GM19238 (cell line): ENCODE measurements at regions not wholly inside any gene's neighbourhood (a gene's known extent, or its start where the extent isn't known, plus 50 kb on each side); places are given as distances from the start of the nearest gene placed in this dataset.
"Not testable (repeated sequence)": the region's sequence is repeated elsewhere in the genome, so short reads cannot be mapped to it uniquely, and the experiment has no call there.

ENCODE experiments used
- DNase-seq: peaks from one replicate; pipeline ENCODE4 v3.0.0; 2011; ENCODE audit warnings: low spot score; ENCODE audit not compliant: insufficient read length

- no peak for DNase-seq
Observed at GRCh38 chr6:26232306-26232939, 132.6 kb upstream of the BTN3A2 start.

GRCh38 chr6:26232940-26233648 lies 131.9 kb upstream of the BTN3A2 start:
- no peak for DNase-seq

- no peak for DNase-seq
Observed at GRCh38 chr6:26233649-26234420, 131.2 kb upstream of the BTN3A2 start.

GRCh38 chr6:26234421-26235301 lies 130.3 kb upstream of the BTN3A2 start:
- DNase-seq = no peak

GRCh38 chr6:26235302-26235670 lies 129.7 kb upstream of the BTN3A2 start:
- DNase-seq = no peak

- not testable (repeated sequence) for DNase-seq
Observed at GRCh38 chr6:26239415-26239814, 125.6 kb upstream of the BTN3A2 start.

GRCh38 chr6:26240157-26241032 lies 124.6 kb upstream of the BTN3A2 start:
- no peak for DNase-seq

- no peak for DNase-seq
Observed at GRCh38 chr6:26241033-26241895, 123.7 kb upstream of the BTN3A2 start.

- no peak for DNase-seq
Observed at GRCh38 chr6:26243132-26243531, 121.9 kb upstream of the BTN3A2 start.

- DNase-seq = no peak
Observed at GRCh38 chr6:26243752-26244151, 121.2 kb upstream of the BTN3A2 start.

- DNase-seq = no peak
Observed at GRCh38 chr6:26246058-26246457, 118.9 kb upstream of the BTN3A2 start.

- no peak for DNase-seq
Observed at GRCh38 chr6:26246553-26246952, 118.4 kb upstream of the BTN3A2 start.

- no peak for DNase-seq
Observed at GRCh38 chr6:26249707-26249956, 115.4 kb upstream of the BTN3A2 start.

GRCh38 chr6:26249957-26250697 lies 114.9 kb upstream of the BTN3A2 start:
- DNase-seq = no peak

- no peak for DNase-seq
Observed at GRCh38 chr6:26250698-26251044, 114.3 kb upstream of the BTN3A2 start.

- DNase-seq = no peak
Observed at GRCh38 chr6:26251354-26252076, 113.5 kb upstream of the BTN3A2 start.

GRCh38 chr6:26252077-26252472 lies 112.9 kb upstream of the BTN3A2 start:
- no peak for DNase-seq

- DNase-seq = no peak
Observed at GRCh38 chr6:26254724-26255123, 110.3 kb upstream of the BTN3A2 start.

- no peak for DNase-seq
Observed at GRCh38 chr6:26257272-26257671, 107.7 kb upstream of the BTN3A2 start.
